ENCODE measurements at regions not wholly inside any gene's neighbourhood (a gene's known extent, or its start where the extent isn't known, plus 50 kb on each side); places are given as distances from the start of the nearest gene placed in this dataset.

- no peaks in the 10 kb centered on the region for H4K20me1 ChIP-seq (ENCODE audit: insufficient read depth, low read length)
- peaks cover 0 to under 1% of the 10 kb centered on the region in 2 donors for H3K9me3 ChIP-seq (replicated peaks in 1 of 2; ENCODE audit: control insufficient read depth in 1 of 2, insufficient read depth in 1 of 2, low read length in 2 of 2)
- no peak overlapping the region for H3K27ac Mint-ChIP-seq
- H3K4me1 Mint-ChIP-seq: no peaks in the 10 kb centered on the region
- H3K27ac ChIP-seq (ENCODE audit: low read depth in 1 of 2, low read length in 2 of 2): no peak overlapping the region
- no peak for DNase-seq
- no peak overlapping the region for H3K9ac ChIP-seq (ENCODE audit: insufficient read depth, low read length, poor library complexity, severe bottlenecking)
- intact Hi-C loops (cut with micrococcal nuclease): no loop called here
- no CpG with 5 or more reads among the region's 2 CpGs for WGBS (ENCODE audit: insufficient coverage)
- H3K4me3 ChIP-seq (replicated peaks in 1 of 3; ENCODE audit: low read depth in 2 of 3, low read length in 3 of 3): no peak overlapping the region
- H2AFZ ChIP-seq (ENCODE audit: insufficient read depth, low read depth, low read length, poor library complexity, severe bottlenecking): no peak overlapping the region
- no peaks in the 10 kb centered on the region for H3K36me3 Mint-ChIP-seq
- no peaks in the 10 kb centered on the region for H3K79me2 ChIP-seq (ENCODE audit: insufficient read depth, low read length)
- H3K9me3 Mint-ChIP-seq: peaks cover 13 to 24% (median 19%) of the 10 kb centered on the region in 7 donors
- H3K27me3 Mint-ChIP-seq (ENCODE audit: low read depth in 3 of 3): peaks cover 0 to 2% (median 1%) of the 10 kb centered on the region in 3 donors
- H3K4me1 ChIP-seq (ENCODE audit: control insufficient read depth in 1 of 2, insufficient read depth in 2 of 2, low read length in 2 of 2): no peaks in the 10 kb centered on the region
- H3K36me3 ChIP-seq (replicated peaks in 1 of 2; ENCODE audit: control insufficient read depth in 1 of 2, insufficient read depth in 2 of 2, low read length in 2 of 2): no peaks in the 10 kb centered on the region
- H3K27me3 ChIP-seq (ENCODE audit: control insufficient read depth in 2 of 2, insufficient read depth in 2 of 2, low read length in 2 of 2): no peaks in the 10 kb centered on the region
- H3K4me3 Mint-ChIP-seq: no peak overlapping the region
- no peak for TF ChIP-seq CTCF (IDR thresholded peaks at IDR 0.05)
- no peak overlapping the region for H3K4me2 ChIP-seq (replicated peaks; ENCODE audit: extremely low read depth, low read length, poor library complexity, severe bottlenecking)
Observed at GRCh38 chr10:42911359-42911758, 128.8 kb downstream of the BMS1 start.

DNA sequence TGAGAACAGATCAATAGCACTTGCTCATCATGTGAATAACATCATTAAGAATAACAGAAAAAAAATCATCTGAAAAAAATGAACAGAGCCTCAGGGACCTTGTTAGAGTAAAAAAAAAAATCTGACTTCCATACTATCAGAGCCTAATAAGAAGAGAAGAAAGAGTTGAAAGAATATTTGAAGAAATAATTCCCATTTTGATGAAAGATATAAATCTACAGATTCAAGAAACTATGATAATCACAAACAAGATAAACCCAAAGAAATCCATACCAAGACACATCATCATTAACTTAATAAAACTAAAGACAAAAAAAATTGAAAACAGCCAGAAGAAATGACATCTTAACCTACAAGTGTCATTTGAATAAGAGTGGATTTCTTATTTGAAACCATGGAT is 134.4 kb downstream of the BMS1 start:
- intact Hi-C loops (cut with micrococcal nuclease): no loop called here

More for the DNA sequence above, 134.4 kb downstream of the BMS1 start:
- Histone ChIP-seq H3K27me3 (ENCODE audit: control insufficient read depth in 2 of 2, insufficient read depth in 2 of 2, low read length in 2 of 2) (no peaks in the 10 kb centered on the region), H3K4me3 (replicated peaks in 1 of 3; ENCODE audit: low read depth in 2 of 3, low read length in 3 of 3) (no peak overlapping the region), H3K9ac (ENCODE audit: insufficient read depth, low read length, poor library complexity, severe bottlenecking) (no peak overlapping the region), H3K4me2 (replicated peaks; ENCODE audit: extremely low read depth, low read length, poor library complexity, severe bottlenecking) (no peak overlapping the region), H3K36me3 (replicated peaks in 1 of 2; ENCODE audit: control insufficient read depth in 1 of 2, insufficient read depth in 2 of 2, low read length in 2 of 2) (no peaks in the 10 kb centered on the region), H4K20me1 (ENCODE audit: insufficient read depth, low read length) (no peaks in the 10 kb centered on the region), H3K79me2 (ENCODE audit: insufficient read depth, low read length) (no peaks in the 10 kb centered on the region), H3K4me1 (ENCODE audit: control insufficient read depth in 1 of 2, insufficient read depth in 2 of 2, low read length in 2 of 2) (no peaks in the 10 kb centered on the region), H2AFZ (ENCODE audit: insufficient read depth, low read depth, low read length, poor library complexity, severe bottlenecking) (no peak overlapping the region), H3K27ac (ENCODE audit: low read depth in 1 of 2, low read length in 2 of 2) (no peak overlapping the region), H3K9me3 (replicated peaks in 1 of 2; ENCODE audit: control insufficient read depth in 1 of 2, insufficient read depth in 1 of 2, low read length in 2 of 2) (peaks cover 0 to 4% of the 10 kb centered on the region in 2 donors)
- Mint-ChIP-seq H3K27me3 (ENCODE audit: low read depth in 3 of 3) (peaks cover 2 to 7% (median 2%) of the 10 kb centered on the region in 3 donors), H3K4me1 (peaks cover 2% of the 10 kb centered on the region), H3K36me3 (no peaks in the 10 kb centered on the region), H3K4me3 (no peak overlapping the region), H3K9me3 (peaks cover 5 to 20% (median 14%) of the 10 kb centered on the region in 7 donors), H3K27ac (no peak overlapping the region)
- no peak for TF ChIP-seq CTCF (IDR thresholded peaks at IDR 0.05)
- DNase-seq: no peak
